PC-3 (cell line): ENCODE measurements at regions not wholly inside any gene's neighbourhood (a gene's known extent, or its start where the extent isn't known, plus 50 kb on each side); places are given as distances from the start of the nearest gene placed in this dataset.

Experiments used
- ATAC-seq: fragments of 200-7000 bp; cut with Tn5 transposase; 2 replicates; pipeline ENCODE4 v1.9.1; 2020; ENCODE audit warnings: mild to moderate bottlenecking, moderate library complexity
- BruUV-seq: library from RNA; stranded (reverse); fragments of 400-500 nt; replicated peaks from 2 replicates; lab custom pipeline; 2021; lab: Mats Ljungman, UMichigan
- CTCF ChIA-PET: fragments of 300-600 bp; sonication (Branson Sonifier 250); formaldehyde crosslinking; loops from one replicate; lab custom pipeline; 2022; ENCODE audit warnings: antibody characterized with exemption; lab: Charles Lee
- POLR2A ChIA-PET: fragments of 300-600 bp; sonication (Branson Sonifier 250); formaldehyde crosslinking; loops from one replicate; lab custom pipeline; 2022; ENCODE audit warnings: antibody characterized with exemption; ENCODE audit not compliant: unreplicated experiment; lab: Charles Lee
- DNase-seq: peaks from one replicate; pipeline ENCODE4 v3.0.0-alpha.2; 2015
- H2AFZ ChIP-seq: fragments of 300-600 bp; sonication (generic); 2 replicates; pipeline ENCODE4 v1.6.0; 2016; ENCODE audit warnings: antibody characterized with exemption, low read length
- H3F3A ChIP-seq: fragments of 300-600 bp; sonication (generic); one replicate; pipeline ENCODE4 v1.6.0; 2017; ENCODE audit warnings: antibody characterized with exemption, low read length, control low read depth, mild to moderate bottlenecking; ENCODE audit not compliant: unreplicated experiment
- H3K27ac ChIP-seq: fragments of 300-600 bp; sonication (generic); 2 replicates; pipeline ENCODE4 v1.5.1; 2016; ENCODE audit warnings: mild to moderate bottlenecking, low read length
- H3K27me3 ChIP-seq: fragments of 300-600 bp; sonication (generic); 2 replicates; pipeline ENCODE4 v1.6.1; 2016; ENCODE audit warnings: low read length, mixed read lengths
- H3K36me3 ChIP-seq: fragments of 300-600 bp; sonication (generic); 2 replicates; pipeline ENCODE4 v1.6.1; 2016; ENCODE audit warnings: low read depth, mixed run types, low read length, mixed read lengths
- H3K4me1 ChIP-seq: fragments of 300-600 bp; sonication (generic); 2 replicates; pipeline ENCODE4 v1.5.1; 2016; ENCODE audit warnings: low read length; ENCODE audit not compliant: insufficient read depth
- H3K4me2 ChIP-seq: fragments of 300-600 bp; sonication (generic); 2 replicates; pipeline ENCODE4 v1.6.0; 2016; ENCODE audit warnings: low read length
- H3K4me3 ChIP-seq: fragments of 300-600 bp; sonication (generic); 2 replicates; pipeline ENCODE4 v1.5.1; 2016; ENCODE audit warnings: mild to moderate bottlenecking, low read length, mixed read lengths
- H3K79me2 ChIP-seq: fragments of 300-600 bp; sonication (generic); 2 replicates; pipeline ENCODE4 v1.6.1; 2017; ENCODE audit warnings: low read length, mixed read lengths
- H3K9ac ChIP-seq: fragments of 300-600 bp; sonication (generic); 2 replicates; pipeline ENCODE4 v1.6.0; 2016; ENCODE audit warnings: mild to moderate bottlenecking, low read length
- H3K9me2 ChIP-seq: fragments of 300-600 bp; sonication (generic); replicated peaks from 2 replicates; pipeline ENCODE4 v1.6.1; 2016; ENCODE audit warnings: mixed run types, low read length, mixed read lengths
- H3K9me3 ChIP-seq: fragments of 300-600 bp; sonication (generic); 2 replicates; pipeline ENCODE4 v1.6.1; 2016; ENCODE audit warnings: low read length, mixed read lengths
- H4K20me1 ChIP-seq: fragments of 300-600 bp; sonication (generic); 2 replicates; pipeline ENCODE4 v1.6.1; 2016; ENCODE audit warnings: low read length, mixed read lengths
- EZH2 ChIP-seq: fragments of 300-600 bp; sonication (generic); IDR thresholded peaks from one replicate; pipeline ENCODE4 v1.6.1; 2017; ENCODE audit warnings: antibody characterized with exemption, mild to moderate bottlenecking, low read length; ENCODE audit not compliant: unreplicated experiment
- EZH2phosphoT487 ChIP-seq: fragments of 300-600 bp; sonication (generic); IDR thresholded peaks from 2 replicates; pipeline ENCODE4 v1.6.1; 2018; ENCODE audit warnings: mild to moderate bottlenecking, antibody characterized with exemption, low read length, borderline replicate concordance
- intact Hi-C: fragments of 100-400 bp; cut with micrococcal nuclease; formaldehyde crosslinking; loops from 2 replicates; pipeline ENCODE4 v1.9.0; 2023
- TF ChIP-seq, protein P1 (sequence below): fragments of 300-600 bp; sonication (generic); conservative IDR thresholded peaks from 2 replicates; pipeline ENCODE4 v1.5.1; 2017; ENCODE audit warnings: antibody characterized with exemption, low read depth, mild to moderate bottlenecking, low read length

DNA sequence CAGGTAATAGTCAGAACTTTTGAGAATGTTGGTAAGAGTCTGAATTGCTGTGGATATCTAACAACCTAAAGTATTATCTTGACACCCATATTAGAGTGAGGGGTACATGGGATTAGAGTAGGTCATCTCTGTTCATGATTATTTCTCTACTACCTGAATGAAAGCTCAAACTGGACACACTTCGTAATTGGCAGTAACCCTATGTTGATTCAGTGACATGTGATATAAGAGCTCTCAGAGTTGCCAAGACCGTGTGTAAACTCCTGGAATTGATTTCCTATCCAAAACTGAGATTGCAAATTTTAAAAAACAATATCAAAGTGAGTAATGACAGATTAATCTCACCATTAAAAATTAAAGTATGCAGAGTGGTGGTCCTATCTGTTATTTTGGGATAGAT, 214.8 kb upstream of the ARHGEF26 start:
- POLR2A ChIA-PET = no interaction called here
- H3K27me3 ChIP-seq = no peaks in the 10 kb centered on the region
- H3K79me2 ChIP-seq = no peaks in the 10 kb centered on the region
- intact Hi-C loops = loop anchor here (10.0 kb wide), 1 partner anchor 742 kb away; the partner anchor contains the start of gene RAP2B
- TF ChIP-seq, protein P1, sequence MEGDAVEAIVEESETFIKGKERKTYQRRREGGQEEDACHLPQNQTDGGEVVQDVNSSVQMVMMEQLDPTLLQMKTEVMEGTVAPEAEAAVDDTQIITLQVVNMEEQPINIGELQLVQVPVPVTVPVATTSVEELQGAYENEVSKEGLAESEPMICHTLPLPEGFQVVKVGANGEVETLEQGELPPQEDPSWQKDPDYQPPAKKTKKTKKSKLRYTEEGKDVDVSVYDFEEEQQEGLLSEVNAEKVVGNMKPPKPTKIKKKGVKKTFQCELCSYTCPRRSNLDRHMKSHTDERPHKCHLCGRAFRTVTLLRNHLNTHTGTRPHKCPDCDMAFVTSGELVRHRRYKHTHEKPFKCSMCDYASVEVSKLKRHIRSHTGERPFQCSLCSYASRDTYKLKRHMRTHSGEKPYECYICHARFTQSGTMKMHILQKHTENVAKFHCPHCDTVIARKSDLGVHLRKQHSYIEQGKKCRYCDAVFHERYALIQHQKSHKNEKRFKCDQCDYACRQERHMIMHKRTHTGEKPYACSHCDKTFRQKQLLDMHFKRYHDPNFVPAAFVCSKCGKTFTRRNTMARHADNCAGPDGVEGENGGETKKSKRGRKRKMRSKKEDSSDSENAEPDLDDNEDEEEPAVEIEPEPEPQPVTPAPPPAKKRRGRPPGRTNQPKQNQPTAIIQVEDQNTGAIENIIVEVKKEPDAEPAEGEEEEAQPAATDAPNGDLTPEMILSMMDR = no peak
- TF ChIP-seq EZH2phosphoT487 (no peak), EZH2 (no peak)
- no peak overlapping the region for H2AFZ ChIP-seq
- ATAC-seq = no peak
- H4K20me1 ChIP-seq = no peaks in the 10 kb centered on the region
- peaks cover 16% of the 10 kb centered on the region for H3K4me1 ChIP-seq
- H3K9ac ChIP-seq = no peak overlapping the region
- CTCF ChIA-PET = no interaction called here
- no peaks in the 10 kb centered on the region for H3K36me3 ChIP-seq
- no peak overlapping the region for H3K27ac ChIP-seq
- H3K4me3 ChIP-seq = no peak overlapping the region
- H3F3A ChIP-seq = peaks cover 9% of the 10 kb centered on the region
- H3K4me2 ChIP-seq = no peak overlapping the region
- no peak for DNase-seq
- no peaks in the 10 kb centered on the region for H3K9me3 ChIP-seq
- no peaks in the 10 kb centered on the region for H3K9me2 ChIP-seq
- no TSS peak for BruUV-seq

DNA sequence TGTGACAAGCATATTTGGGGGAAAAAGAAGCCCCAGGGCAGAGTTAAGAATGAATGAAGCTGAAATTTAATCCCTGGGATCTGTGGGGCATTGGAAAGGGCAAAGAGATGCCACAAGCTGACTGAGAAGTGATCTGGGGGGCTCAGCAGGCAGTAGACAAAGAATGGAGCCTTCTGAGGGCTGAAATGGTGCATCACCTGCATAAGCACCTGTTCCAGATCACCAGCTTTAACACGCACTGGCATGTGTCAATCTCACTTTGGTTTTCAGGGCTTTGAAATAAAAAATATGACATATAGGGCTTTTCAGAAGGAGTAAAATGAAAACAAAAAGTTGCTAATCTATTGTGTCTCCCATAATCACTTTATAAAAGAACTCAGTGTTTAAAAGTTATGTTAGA, 210.8 kb upstream of the ARHGEF26 start:
- H3K9me3 ChIP-seq = no peaks in the 10 kb centered on the region
- H3F3A ChIP-seq = no peaks in the 10 kb centered on the region
- no peaks in the 10 kb centered on the region for H3K9me2 ChIP-seq
- no peaks in the 10 kb centered on the region for H3K4me1 ChIP-seq
- DNase-seq (no peak), ATAC-seq (no peak)
- TF ChIP-seq, protein P1 = no peak
- TF ChIP-seq EZH2 = no peak
- TF ChIP-seq EZH2phosphoT487 = no peak
- no peak overlapping the region for H3K9ac ChIP-seq
- H2AFZ ChIP-seq = no peak overlapping the region
- no peaks in the 10 kb centered on the region for H4K20me1 ChIP-seq
- no peaks in the 10 kb centered on the region for H3K79me2 ChIP-seq
- no peaks in the 10 kb centered on the region for H3K27me3 ChIP-seq
- CTCF ChIA-PET = no interaction called here
- no peak overlapping the region for H3K4me2 ChIP-seq
- intact Hi-C loops = no loop called here
- H3K4me3 ChIP-seq = no peak overlapping the region
- no peaks in the 10 kb centered on the region for H3K36me3 ChIP-seq
- POLR2A ChIA-PET = no interaction called here
- no TSS peak for BruUV-seq
- no peak overlapping the region for H3K27ac ChIP-seq

- H2AFZ ChIP-seq = no peak overlapping the region
- no peaks in the 10 kb centered on the region for H3K9me2 ChIP-seq
- no TSS peak for BruUV-seq
- H4K20me1 ChIP-seq = no peaks in the 10 kb centered on the region
- H3K36me3 ChIP-seq = no peaks in the 10 kb centered on the region
- H3K27me3 ChIP-seq = no peaks in the 10 kb centered on the region
- H3K27ac ChIP-seq = no peak overlapping the region
- no peak overlapping the region for H3K9ac ChIP-seq
- no peaks in the 10 kb centered on the region for H3F3A ChIP-seq
- no peak for DNase-seq
- H3K9me3 ChIP-seq = no peaks in the 10 kb centered on the region
- no peak overlapping the region for H3K4me2 ChIP-seq
- TF ChIP-seq EZH2phosphoT487 (no peak), EZH2 (no peak)
- TF ChIP-seq, protein P1 = no peak
- no peaks in the 10 kb centered on the region for H3K79me2 ChIP-seq
- ChIA-PET POLR2A (no interaction called here), CTCF (no interaction called here)
- no peak for ATAC-seq
- H3K4me1 ChIP-seq = no peaks in the 10 kb centered on the region
- intact Hi-C loops = no loop called here
- no peak overlapping the region for H3K4me3 ChIP-seq
Measured at GRCh38 chr3:153911116-153911515, 210.1 kb upstream of the ARHGEF26 start.
